SK-N-SH (cell line): ENCODE measurements at regions not wholly inside any gene's neighbourhood (a gene's known extent, or its start where the extent isn't known, plus 50 kb on each side); places are given as distances from the start of the nearest gene placed in this dataset.

ENCODE experiments used
- CTCF ChIA-PET: fragments of 300-600, 350-600 bp; formaldehyde crosslinking; extraction: SDS; loops from one replicate; lab custom pipeline; 2021; lab: Yijun Ruan, JAX
- POLR2A ChIA-PET: fragments of 350-600 bp; sonication (Branson Sonifier 250); formaldehyde crosslinking; extraction: SDS; loops from one replicate; lab custom pipeline; 2020; ENCODE audit warnings: antibody characterized with exemption, inconsistent platforms; lab: Yijun Ruan, JAX
- DNase-seq: peaks from one replicate; pipeline ENCODE4 v3.0.0; 2012
- H2AFZ ChIP-seq: fragments of 200-600 bp; sonication (generic); 2 replicates; pipeline ENCODE4 v1.8.1; 2016; ENCODE audit warnings: antibody characterized with exemption, mild to moderate bottlenecking, low read depth
- H3F3A ChIP-seq: fragments of 200-600 bp; sonication (generic); replicated peaks from 2 replicates; pipeline ENCODE3; 2016; ENCODE audit warnings: antibody characterized with exemption, mild to moderate bottlenecking; ENCODE audit not compliant: insufficient read depth
- H3K27ac ChIP-seq, 2 experiments: fragments of 200-500 bp in 1 of 2; fragments of 200-600 bp in 1 of 2; sonication (Bioruptor generic) in 1 of 2; sonication (generic), shearing (Covaris generic) in 1 of 2; 2 replicates each; pipeline versions ENCODE4 v1.5.1 to v1.6.1; 2014 to 2016; ENCODE audit warnings: low read depth in 2 of 2, inconsistent platforms in 1 of 2, low read length in 1 of 2, mild to moderate bottlenecking in 1 of 2, mixed read lengths in 1 of 2
- H3K27me3 ChIP-seq: fragments of 200-600 bp; sonication (generic), shearing (Covaris generic); 2 replicates; pipeline ENCODE4 v1.6.1; 2016; ENCODE audit warnings: mixed run types; ENCODE audit not compliant: insufficient read depth
- H3K36me3 ChIP-seq, 2 experiments: fragments of 200-500 bp in 1 of 2; fragments of 200-600 bp in 1 of 2; sonication (Bioruptor generic) in 1 of 2; sonication (generic) in 1 of 2; replicated peaks in 1 of 2; 2 replicates each; pipeline versions ENCODE3 to v1.5.1; 2014 to 2016; ENCODE audit warnings: low read length in 1 of 2, mild to moderate bottlenecking in 1 of 2; ENCODE audit not compliant: insufficient read depth in 2 of 2, control insufficient read depth in 1 of 2
- H3K4me1 ChIP-seq, 2 experiments: fragments of 200-500 bp in 1 of 2; fragments of 200-600 bp in 1 of 2; sonication (Bioruptor generic) in 1 of 2; sonication (generic), shearing (Covaris generic) in 1 of 2; 2 replicates each; pipeline versions ENCODE4 v1.5.1 to v1.6.1; 2014 to 2016; ENCODE audit warnings: low read depth in 1 of 2, low read length in 1 of 2, mixed run types in 1 of 2; ENCODE audit not compliant: insufficient read depth in 2 of 2, control insufficient read depth in 1 of 2
- H3K4me2 ChIP-seq: fragments of 200-600 bp; sonication (generic), shearing (Covaris generic); 2 replicates; pipeline ENCODE4 v1.6.1; 2017; ENCODE audit warnings: mixed run types
- H3K4me3 ChIP-seq, 2 experiments: fragments of 200-500 bp in 1 of 2; fragments of 200-600 bp in 1 of 2; sonication (Bioruptor generic) in 1 of 2; sonication (generic), shearing (Covaris generic) in 1 of 2; 2 replicates each; pipeline versions ENCODE4 v1.5.1 to v1.8.1; 2014 to 2016; ENCODE audit warnings: low read depth in 2 of 2, inconsistent platforms in 1 of 2, low read length in 1 of 2, mild to moderate bottlenecking in 1 of 2, mixed read lengths in 1 of 2, moderate library complexity in 1 of 2
- H3K79me2 ChIP-seq: fragments of 200-600 bp; sonication (generic); 2 replicates; pipeline ENCODE4 v1.8.1; 2017; ENCODE audit warnings: mild to moderate bottlenecking; ENCODE audit not compliant: insufficient read depth
- H3K9ac ChIP-seq: fragments of 200-600 bp; sonication (generic); 2 replicates; pipeline ENCODE4 v1.6.1; 2017; ENCODE audit warnings: mixed run types
- H3K9me2 ChIP-seq: fragments of 200-600 bp; sonication (generic); 2 replicates; pipeline ENCODE4 v1.6.1; 2017; ENCODE audit warnings: mixed run types
- H3K9me3 ChIP-seq: fragments of 200-600 bp; sonication (generic); 2 replicates; pipeline ENCODE4 v1.6.1; 2017; ENCODE audit warnings: mixed run types, mild to moderate bottlenecking, moderate library complexity
- H4K20me1 ChIP-seq: fragments of 200-600 bp; sonication (generic); 2 replicates; pipeline ENCODE4 v1.6.1; 2017; ENCODE audit warnings: mild to moderate bottlenecking, mixed run types; ENCODE audit not compliant: insufficient read depth
- CTCF ChIP-seq: fragments of 200-600 bp; sonication (generic); IDR thresholded peaks from 2 replicates; pipeline ENCODE4 v1.6.1; 2017; ENCODE audit warnings: antibody characterized with exemption, mild to moderate bottlenecking, moderate library complexity
- ELF1 ChIP-seq: IDR thresholded peaks from 2 replicates; pipeline ENCODE4 v1.4.0; 2012
- MXI1 ChIP-seq: IDR thresholded peaks from 2 replicates; pipeline ENCODE4 v1.6.1; 2012; ENCODE audit warnings: mild to moderate bottlenecking, low read depth, low read length, improper control_type of control experiment
- NFIC ChIP-seq: IDR thresholded peaks from 2 replicates; pipeline ENCODE4 v1.4.0; 2012; ENCODE audit warnings: borderline replicate concordance
- POLR2AphosphoS5 ChIP-seq: IDR thresholded peaks from 2 replicates; pipeline ENCODE4 v1.6.1; 2012; ENCODE audit warnings: low read depth, low read length
- RCOR1 ChIP-seq: fragments of 150-350 bp; IDR thresholded peaks from 2 replicates; pipeline ENCODE4 v1.6.1; 2017; ENCODE audit warnings: antibody characterized with exemption, low read length
- WGBS: methylation state at CpG from one replicate; pipeline ENCODE4 v1.1.6; 2017; ENCODE audit warnings: low lambda C conversion rate; 5-methylcytosine and 5-hydroxymethylcytosine counted together

- no peak for TF ChIP-seq CTCF
- TF ChIP-seq RCOR1 = no peak
These were observed 386.4 kb downstream of the ETV1 start (continued) for GRCh38 chr7:13603016-13603415.

DNA sequence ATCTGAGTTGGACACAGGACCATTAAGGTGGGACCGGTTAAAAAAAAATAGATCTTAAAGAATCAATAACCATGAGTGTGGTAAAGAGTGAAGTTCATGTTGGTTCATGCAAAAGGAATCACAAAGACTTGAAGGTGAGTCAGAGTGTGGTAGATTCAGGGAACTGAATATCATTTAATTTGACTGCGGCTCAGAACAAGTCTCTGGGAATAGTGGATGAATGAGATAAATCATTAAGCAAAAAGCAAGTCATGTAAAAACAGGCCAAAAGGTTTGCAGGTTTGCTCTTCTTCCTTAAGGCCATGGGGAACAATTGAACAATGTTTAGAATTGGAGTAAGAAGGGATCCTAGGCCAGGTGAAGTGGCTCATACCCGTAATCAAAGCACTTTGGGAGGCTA lies 385.8 kb downstream of the ETV1 start:
- WGBS = 59% methylated on average over 3 of the region's 3 CpGs
- no peak overlapping the region for H2AFZ ChIP-seq
- ChIA-PET CTCF (interaction anchor here (0.7 kb wide), 1 partner anchor 1088 kb away, joined by 3 read pairs; no protein-coding TSS in a partner anchor), POLR2A (no interaction called here)
- no peak for DNase-seq
- no peaks in the 10 kb centered on the region for H3K9me2 ChIP-seq
- no peaks in the 10 kb centered on the region for H3K9me3 ChIP-seq
- no peaks in the 10 kb centered on the region for H3K79me2 ChIP-seq
- no peak for TF ChIP-seq MXI1
- H3F3A ChIP-seq = no peaks in the 10 kb centered on the region
- no peak overlapping the region for H3K4me2 ChIP-seq
- H3K27me3 ChIP-seq = no peaks in the 10 kb centered on the region
- no peaks in the 10 kb centered on the region for H3K4me1 ChIP-seq
- H4K20me1 ChIP-seq = no peaks in the 10 kb centered on the region
- no peak overlapping the region for H3K4me3 ChIP-seq
- no peaks in the 10 kb centered on the region for H3K36me3 ChIP-seq
- no peak overlapping the region for H3K27ac ChIP-seq
- H3K9ac ChIP-seq = no peak overlapping the region

DNA sequence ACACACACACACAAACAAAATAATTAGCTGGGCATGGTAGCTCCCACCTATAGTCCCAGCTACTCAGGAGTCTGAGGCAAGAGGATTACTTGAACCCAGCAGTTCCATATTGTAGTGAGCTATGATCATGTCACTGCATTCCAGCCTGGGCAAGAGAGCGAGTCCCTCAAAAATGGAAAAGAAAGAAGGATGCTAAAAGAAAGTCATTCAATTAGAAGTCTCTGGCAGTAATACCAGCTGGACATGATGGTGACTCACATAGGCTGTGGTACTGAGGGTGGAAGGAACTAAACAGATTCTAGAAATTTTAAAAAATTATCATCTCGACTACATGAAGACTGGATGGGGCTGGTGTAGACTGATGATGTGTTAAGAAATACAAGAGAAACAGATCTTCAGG lies 385.3 kb downstream of the ETV1 start:
- no peaks in the 10 kb centered on the region for H4K20me1 ChIP-seq
- H3K4me3 ChIP-seq = no peak overlapping the region
- DNase-seq = no peak
- H3K9me2 ChIP-seq = no peaks in the 10 kb centered on the region
- H3K9ac ChIP-seq = no peak overlapping the region
- 60% methylated on average over 2 of the region's 2 CpGs for WGBS
- ChIA-PET POLR2A (no interaction called here), CTCF (no interaction called here)
- H2AFZ ChIP-seq = no peak overlapping the region
- no peaks in the 10 kb centered on the region for H3K79me2 ChIP-seq
- no peak for TF ChIP-seq NFIC
- no peak for TF ChIP-seq ELF1
- no peak for TF ChIP-seq MXI1
- H3K4me1 ChIP-seq = no peaks in the 10 kb centered on the region
- H3F3A ChIP-seq = no peaks in the 10 kb centered on the region
- no peak overlapping the region for H3K27ac ChIP-seq
- H3K36me3 ChIP-seq = no peaks in the 10 kb centered on the region
- no peak overlapping the region for H3K4me2 ChIP-seq
- no peaks in the 10 kb centered on the region for H3K9me3 ChIP-seq
- H3K27me3 ChIP-seq = no peaks in the 10 kb centered on the region

DNA sequence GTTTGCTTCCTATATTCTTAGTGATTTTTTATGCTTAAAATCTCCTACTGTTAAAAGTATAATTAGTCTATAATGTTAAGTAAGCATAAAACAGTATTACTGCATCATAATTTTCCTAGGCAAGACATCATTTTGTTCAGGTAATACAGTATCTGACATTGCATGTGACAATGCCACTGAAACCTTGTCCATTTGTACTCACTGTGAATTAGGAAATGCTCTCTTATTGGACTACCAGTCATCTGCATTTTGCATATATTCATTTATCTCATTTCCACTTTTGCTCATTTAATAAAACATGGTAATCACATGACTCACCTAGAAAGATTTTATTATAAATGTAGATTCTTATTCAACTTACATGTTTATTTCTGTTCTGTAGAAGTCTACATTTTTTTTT lies 379.1 kb downstream of the ETV1 start:
- no peak overlapping the region for H3K4me3 ChIP-seq
- H3K4me1 ChIP-seq = no peaks in the 10 kb centered on the region
- H3F3A ChIP-seq = no peaks in the 10 kb centered on the region
- no peak for TF ChIP-seq POLR2AphosphoS5
- no peak overlapping the region for H3K4me2 ChIP-seq
- POLR2A ChIA-PET = no interaction called here
- no peaks in the 10 kb centered on the region for H3K9me3 ChIP-seq
- H3K36me3 ChIP-seq = no peaks in the 10 kb centered on the region
- CTCF ChIA-PET = interaction anchor here (0.6 kb wide), 1 partner anchor 640 kb away, joined by 3 read pairs; no protein-coding TSS in a partner anchor
- no peak overlapping the region for H3K27ac ChIP-seq
- H2AFZ ChIP-seq = no peak overlapping the region
- H4K20me1 ChIP-seq = no peaks in the 10 kb centered on the region
- no peak for DNase-seq
- no peak overlapping the region for H3K9ac ChIP-seq
- no peaks in the 10 kb centered on the region for H3K27me3 ChIP-seq
- H3K9me2 ChIP-seq = no peaks in the 10 kb centered on the region
- H3K79me2 ChIP-seq = no peaks in the 10 kb centered on the region
